Right renal cortex interstitium (tissue), 3 donors: ENCODE measurements at regions not wholly inside any gene's neighbourhood (a gene's known extent, or its start where the extent isn't known, plus 50 kb on each side); places are given as distances from the start of the nearest gene placed in this dataset.

Source experiments
- DNase-seq, 3 donors: peaks; one replicate each; pipeline ENCODE4 v3.0.0-alpha.2; 2013; ENCODE audit warnings: low read depth in 3 of 3, low spot score in 2 of 3

DNA sequence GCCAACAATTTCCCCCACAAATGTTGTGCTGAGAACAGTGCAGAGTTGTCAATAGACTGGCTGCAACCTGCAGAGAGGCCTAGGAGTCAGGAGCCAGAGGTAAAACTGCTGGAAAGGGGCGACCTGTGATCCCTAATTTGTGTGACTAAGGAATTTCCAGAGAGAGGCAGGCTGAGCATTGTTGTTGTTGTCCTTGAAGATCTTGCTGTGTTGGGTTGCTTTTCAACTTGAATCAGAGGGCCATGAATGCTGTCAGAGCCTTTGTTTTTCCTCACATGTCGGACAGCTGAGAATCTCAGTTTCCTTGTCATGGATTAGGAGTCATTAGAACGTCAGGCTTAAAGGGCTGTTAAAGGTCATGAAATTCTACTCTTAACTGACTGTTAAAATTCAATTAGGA is 134.6 kb upstream of the ASTN2 start:
- DNase-seq = no peak

- DNase-seq = no peak
These were observed 133.7 kb upstream of the ASTN2 start for GRCh38 chr9:117548556-117548955.

GRCh38 chr9:117547904-117548303 is 133.0 kb upstream of the ASTN2 start:
- DNase-seq = no peak

DNA sequence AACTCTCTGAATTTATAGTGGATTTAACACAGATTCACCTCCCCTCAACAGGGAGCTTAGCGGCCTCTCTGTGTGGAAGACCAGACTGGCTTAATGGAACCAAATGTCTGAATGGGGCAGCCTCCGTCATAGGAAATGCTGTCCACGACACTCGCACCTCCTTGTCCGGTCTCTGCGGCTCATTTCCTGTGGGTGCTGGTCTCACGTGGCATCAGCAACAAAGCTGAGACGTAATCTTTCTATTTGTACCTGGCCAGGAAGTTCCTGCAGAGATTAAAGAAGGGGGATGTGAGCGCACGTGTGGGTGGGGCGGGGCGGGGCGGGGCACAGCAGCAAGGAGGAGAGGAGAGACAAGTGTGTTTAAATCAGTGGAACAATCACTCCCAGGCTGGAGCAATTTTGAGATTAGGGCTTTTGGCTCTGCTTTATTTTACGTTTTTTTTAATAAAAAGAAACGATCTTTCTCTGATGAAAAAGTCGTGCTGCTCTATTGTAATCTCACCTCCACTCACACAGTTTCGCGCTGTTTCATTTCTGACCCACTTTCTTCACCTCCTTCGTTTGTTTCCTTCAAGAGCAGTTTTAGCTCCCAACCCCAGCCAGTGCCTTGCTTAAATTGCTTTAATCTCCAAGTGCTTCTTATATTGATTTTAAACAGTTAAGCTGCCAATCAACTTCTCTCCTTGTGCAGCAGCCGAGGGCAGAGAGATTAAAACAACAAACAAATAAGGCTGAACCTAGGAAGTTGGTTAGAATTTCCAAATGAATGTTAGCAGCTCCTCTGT is 132.2 kb upstream of the ASTN2 start:
- no peak for DNase-seq

- DNase-seq = no peak
These were observed 131.0 kb upstream of the ASTN2 start for GRCh38 chr9:117545846-117546245.

DNA sequence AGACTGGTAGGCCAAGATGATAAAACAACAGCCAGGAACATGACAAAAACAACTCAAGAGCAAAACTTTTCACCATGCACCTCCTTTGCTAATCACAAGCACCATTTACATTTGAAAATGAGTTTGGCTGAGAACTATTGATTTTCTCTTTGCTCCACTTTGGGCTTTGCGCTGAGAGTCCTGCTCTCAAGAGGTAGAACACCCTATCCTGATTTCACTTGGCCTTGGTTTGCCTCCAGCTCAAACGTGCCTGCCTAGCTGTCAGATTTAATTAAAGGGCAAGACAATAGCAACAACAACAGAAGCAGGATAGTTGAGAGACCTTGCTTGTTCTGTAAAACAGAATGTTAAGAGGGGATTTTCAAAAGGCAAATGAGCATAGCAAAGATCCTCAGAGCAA is 128.2 kb upstream of the ASTN2 start:
- DNase-seq = no peak

DNA sequence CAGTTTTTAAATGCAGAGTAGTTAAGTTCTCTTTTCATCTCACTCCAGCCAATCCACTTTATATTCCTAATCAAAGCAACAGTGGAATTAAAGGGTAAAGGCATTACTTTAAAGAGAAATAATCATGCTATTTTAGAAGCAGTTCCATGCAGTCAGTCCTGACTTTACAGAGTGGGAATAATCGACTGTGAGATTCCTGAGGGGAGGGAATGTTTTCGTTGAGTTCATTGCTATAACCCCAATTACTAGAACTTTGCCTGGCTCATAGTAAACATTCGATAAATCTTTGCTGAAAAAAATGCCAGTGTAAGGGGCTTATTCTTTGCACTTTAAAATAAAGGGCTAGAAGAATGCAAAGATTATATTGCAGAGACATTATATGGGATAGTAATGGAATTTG is 127.2 kb upstream of the ASTN2 start:
- DNase-seq = no peak

DNA sequence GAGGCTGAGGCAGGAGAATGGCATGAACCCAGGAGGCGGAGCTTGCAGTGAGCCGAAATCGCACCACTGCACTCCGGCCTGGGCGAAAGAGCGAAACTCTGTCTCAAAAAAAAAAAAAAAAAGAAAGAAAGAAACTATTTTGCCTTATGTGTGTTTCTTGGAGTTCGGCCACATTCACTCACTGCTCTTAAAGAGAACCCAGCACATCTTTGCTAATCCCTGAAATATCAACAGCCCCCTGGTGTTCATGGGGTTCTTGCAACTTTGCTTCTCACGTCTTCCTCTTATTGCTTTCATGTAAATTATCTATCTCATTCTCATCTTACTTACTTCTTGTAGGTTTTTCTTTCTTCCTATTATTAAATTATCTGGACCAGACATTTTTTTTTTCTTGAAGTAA is 126.3 kb upstream of the ASTN2 start:
- DNase-seq = no peak

GRCh38 chr9:117535973-117536372 is 121.1 kb upstream of the ASTN2 start:
- DNase-seq = no peak

- DNase-seq = no peak
These were observed 120.6 kb upstream of the ASTN2 start for GRCh38 chr9:117535434-117535833.

DNA sequence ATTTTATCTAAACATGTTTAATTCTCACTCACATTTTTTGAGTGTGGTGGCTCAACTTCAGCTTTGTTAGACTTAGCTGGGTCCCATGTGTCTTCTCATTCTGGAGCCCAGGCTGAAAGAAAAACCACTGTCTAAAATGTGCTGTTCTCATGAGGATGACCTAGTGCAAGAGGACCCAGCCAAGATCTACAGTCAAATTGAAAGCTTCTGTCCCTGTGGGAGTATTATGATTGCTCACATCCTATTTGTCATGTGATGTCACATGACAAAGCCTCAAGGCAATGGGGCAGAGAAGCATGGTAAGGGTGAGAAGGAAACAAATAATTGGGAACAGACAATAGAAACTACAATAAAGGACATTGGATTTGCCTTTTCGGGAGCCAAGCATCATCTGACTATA is 113.4 kb upstream of the ASTN2 start:
- DNase-seq = no peak

- DNase-seq = no peak
These were observed 111.8 kb upstream of the ASTN2 start for GRCh38 chr9:117526674-117527073.

GRCh38 chr9:117523531-117524153 is 108.8 kb upstream of the ASTN2 start:
- DNase-seq = no peak

- DNase-seq = no peak
These were observed 106.4 kb upstream of the ASTN2 start for GRCh38 chr9:117521293-117521692.

GRCh38 chr9:117516676-117517632 is 102.1 kb upstream of the ASTN2 start:
- no peak for DNase-seq

- no peak for DNase-seq
These were observed 97.1 kb upstream of the ASTN2 start for GRCh38 chr9:117511852-117512481.

- no peak for DNase-seq
These were observed 81.5 kb upstream of the ASTN2 start for GRCh38 chr9:117496307-117496706.

DNA sequence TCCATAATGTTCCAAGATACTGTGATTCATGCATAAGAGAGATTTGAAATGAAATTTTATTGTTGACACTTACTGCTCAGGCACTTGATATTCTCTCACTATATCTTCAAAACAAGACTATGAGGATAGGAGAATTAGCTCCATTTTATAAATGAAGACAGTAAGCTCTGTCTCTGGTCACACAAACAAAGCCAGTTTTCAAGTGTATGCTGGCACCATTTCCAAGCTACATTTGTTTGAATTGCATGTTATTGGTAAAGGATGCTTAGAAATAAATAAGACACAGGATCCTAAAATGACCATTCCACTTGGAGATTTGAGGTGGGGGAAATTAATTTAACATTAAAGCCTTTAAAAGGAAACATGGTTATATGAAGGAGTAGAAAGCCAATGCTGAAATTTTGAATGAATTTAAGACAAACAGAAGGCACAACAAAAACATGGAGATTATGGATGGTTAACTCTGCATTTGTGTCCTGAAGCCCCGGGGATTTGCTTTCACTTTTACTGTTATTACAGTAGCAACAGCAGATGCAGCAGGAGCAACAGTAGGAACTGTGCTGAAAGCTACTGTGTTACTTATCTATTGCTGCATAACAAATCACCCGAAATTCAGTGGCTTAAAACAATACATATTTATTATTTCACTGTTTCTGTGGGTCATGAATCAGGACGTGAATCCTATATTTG is 79.7 kb upstream of the ASTN2 start:
- DNase-seq = peak in 1 of 3 donors; percentile 9

- DNase-seq = no peak
These were observed 77.6 kb upstream of the ASTN2 start for GRCh38 chr9:117492476-117492875.

DNA sequence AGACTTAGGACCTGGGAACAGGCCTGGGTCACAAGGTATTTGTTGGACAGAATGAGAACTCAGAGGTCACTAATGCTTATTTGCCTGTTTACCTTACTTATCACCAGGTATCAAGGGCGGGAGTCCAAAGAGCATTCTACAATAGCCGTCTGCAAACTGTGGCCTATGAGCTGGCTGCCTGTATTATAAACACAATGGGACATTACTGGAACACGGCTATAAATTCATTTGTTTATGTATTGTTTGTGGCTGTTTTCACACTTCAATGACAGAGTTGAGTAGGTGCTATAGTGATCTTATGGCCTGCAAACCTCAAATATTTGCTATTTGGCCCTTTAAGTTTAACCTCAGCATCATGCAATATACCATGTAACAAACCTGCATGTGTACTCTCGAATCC is 76.6 kb upstream of the ASTN2 start:
- DNase-seq = no peak
